ENCODE measurements at regions not wholly inside any gene's neighbourhood (a gene's known extent, or its start where the extent isn't known, plus 50 kb on each side); places are given as distances from the start of the nearest gene placed in this dataset.

DNA sequence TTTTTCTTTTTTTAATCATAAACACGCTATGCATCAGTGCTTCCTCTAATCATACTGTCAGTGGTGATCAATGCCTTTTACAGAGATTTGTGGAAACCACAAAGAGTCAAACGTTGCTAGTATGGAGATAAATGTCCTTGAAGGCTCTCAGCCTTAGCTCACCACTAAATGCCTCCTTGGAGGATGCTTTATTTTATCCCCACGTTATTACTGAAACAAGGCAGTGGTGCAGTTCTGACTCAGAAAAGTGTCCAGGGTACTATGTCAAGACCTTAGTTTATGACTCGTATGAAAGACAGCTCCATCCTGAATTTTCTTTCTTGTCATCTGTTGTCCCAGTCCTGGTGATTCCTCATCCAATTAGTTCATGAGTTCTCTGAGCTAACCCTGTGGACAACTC is 1146.7 kb downstream of the IGSF11 start:
- Histone ChIP-seq H2AFZ (ENCODE audit: low read depth) (no peak overlapping the region), H3K4me1 (ENCODE audit: low read depth, poor library complexity, severe bottlenecking) (no peaks in the 10 kb centered on the region), H3K27ac (no peak overlapping the region), H3K27me3 (ENCODE audit: insufficient read depth, low read depth) (no peaks in the 10 kb centered on the region), H3K79me2 (ENCODE audit: insufficient read depth, low read depth) (no peaks in the 10 kb centered on the region), H3K4me2 (no peak overlapping the region), H4K20me1 (ENCODE audit: insufficient read depth) (no peaks in the 10 kb centered on the region), H3K4me3 (IDR thresholded peaks at IDR 0.05; ENCODE audit: insufficient read depth, low read depth, low read length) (no peak overlapping the region), H3K9ac (no peak overlapping the region), H3K36me3 (ENCODE audit: insufficient read depth) (no peaks in the 10 kb centered on the region)
- TF ChIP-seq, protein P1, sequence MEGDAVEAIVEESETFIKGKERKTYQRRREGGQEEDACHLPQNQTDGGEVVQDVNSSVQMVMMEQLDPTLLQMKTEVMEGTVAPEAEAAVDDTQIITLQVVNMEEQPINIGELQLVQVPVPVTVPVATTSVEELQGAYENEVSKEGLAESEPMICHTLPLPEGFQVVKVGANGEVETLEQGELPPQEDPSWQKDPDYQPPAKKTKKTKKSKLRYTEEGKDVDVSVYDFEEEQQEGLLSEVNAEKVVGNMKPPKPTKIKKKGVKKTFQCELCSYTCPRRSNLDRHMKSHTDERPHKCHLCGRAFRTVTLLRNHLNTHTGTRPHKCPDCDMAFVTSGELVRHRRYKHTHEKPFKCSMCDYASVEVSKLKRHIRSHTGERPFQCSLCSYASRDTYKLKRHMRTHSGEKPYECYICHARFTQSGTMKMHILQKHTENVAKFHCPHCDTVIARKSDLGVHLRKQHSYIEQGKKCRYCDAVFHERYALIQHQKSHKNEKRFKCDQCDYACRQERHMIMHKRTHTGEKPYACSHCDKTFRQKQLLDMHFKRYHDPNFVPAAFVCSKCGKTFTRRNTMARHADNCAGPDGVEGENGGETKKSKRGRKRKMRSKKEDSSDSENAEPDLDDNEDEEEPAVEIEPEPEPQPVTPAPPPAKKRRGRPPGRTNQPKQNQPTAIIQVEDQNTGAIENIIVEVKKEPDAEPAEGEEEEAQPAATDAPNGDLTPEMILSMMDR (conservative IDR thresholded peaks at IDR 0.05; ENCODE audit: low read depth, low read length), result no peak

GRCh38 chr3:117892431-117892841 is 1142.2 kb downstream of the IGSF11 start:
- Histone ChIP-seq H3K9ac (no peak overlapping the region), H3K36me3 (ENCODE audit: insufficient read depth) (no peaks in the 10 kb centered on the region), H3K27ac (no peak overlapping the region), H3K79me2 (ENCODE audit: insufficient read depth, low read depth) (no peaks in the 10 kb centered on the region), H3K4me2 (no peak overlapping the region), H3K4me3 (IDR thresholded peaks at IDR 0.05; ENCODE audit: insufficient read depth, low read depth, low read length) (no peak overlapping the region), H3K27me3 (ENCODE audit: insufficient read depth, low read depth) (no peaks in the 10 kb centered on the region), H3K4me1 (ENCODE audit: low read depth, poor library complexity, severe bottlenecking) (no peaks in the 10 kb centered on the region), H4K20me1 (ENCODE audit: insufficient read depth) (no peaks in the 10 kb centered on the region), H2AFZ (ENCODE audit: low read depth) (no peak overlapping the region)
- TF ChIP-seq, protein P1 (conservative IDR thresholded peaks at IDR 0.05; ENCODE audit: low read depth, low read length), result no peak

- no peak overlapping the region for H3K4me2 ChIP-seq
- H3K4me1 ChIP-seq (ENCODE audit: low read depth, poor library complexity, severe bottlenecking), result no peaks in the 10 kb centered on the region
- H2AFZ ChIP-seq (ENCODE audit: low read depth), result no peak overlapping the region
- H3K27me3 ChIP-seq (ENCODE audit: insufficient read depth, low read depth), result no peaks in the 10 kb centered on the region
- no peak overlapping the region for H3K27ac ChIP-seq
- no peak overlapping the region for H3K4me3 ChIP-seq (IDR thresholded peaks at IDR 0.05; ENCODE audit: insufficient read depth, low read depth, low read length)
- H4K20me1 ChIP-seq (ENCODE audit: insufficient read depth), result no peaks in the 10 kb centered on the region
- no peaks in the 10 kb centered on the region for H3K36me3 ChIP-seq (ENCODE audit: insufficient read depth)
- H3K9ac ChIP-seq, result no peak overlapping the region
- no peaks in the 10 kb centered on the region for H3K79me2 ChIP-seq (ENCODE audit: insufficient read depth, low read depth)
- TF ChIP-seq, protein P1 (conservative IDR thresholded peaks at IDR 0.05; ENCODE audit: low read depth, low read length), result no peak
These were observed 1141.6 kb downstream of the IGSF11 start for GRCh38 chr3:117893001-117893400.

DNA sequence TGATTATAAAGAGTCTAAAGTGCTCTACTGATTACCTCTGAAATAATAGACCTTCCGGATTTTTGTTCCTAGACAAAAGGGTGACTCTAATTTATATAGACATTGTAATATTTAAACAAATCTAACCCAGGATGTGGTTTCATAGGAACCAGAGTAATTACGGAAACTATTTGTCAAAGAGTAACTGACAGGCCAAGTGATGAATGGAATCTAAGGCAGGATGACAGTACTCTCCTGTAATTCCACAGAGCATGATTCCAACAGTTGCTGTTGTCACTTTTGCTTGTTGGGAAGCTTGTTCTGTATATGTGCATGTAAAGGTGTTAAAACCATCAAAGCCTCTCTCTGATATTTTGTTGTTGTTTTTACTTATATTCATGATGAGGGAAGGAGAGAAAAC is 1141.0 kb downstream of the IGSF11 start:
- H3K9ac ChIP-seq, result no peak overlapping the region
- no peak overlapping the region for H2AFZ ChIP-seq (ENCODE audit: low read depth)
- TF ChIP-seq, protein P1 (conservative IDR thresholded peaks at IDR 0.05; ENCODE audit: low read depth, low read length), result no peak
- no peak overlapping the region for H3K4me2 ChIP-seq
- no peaks in the 10 kb centered on the region for H3K36me3 ChIP-seq (ENCODE audit: insufficient read depth)
- H3K27me3 ChIP-seq (ENCODE audit: insufficient read depth, low read depth), result no peaks in the 10 kb centered on the region
- H3K4me1 ChIP-seq (ENCODE audit: low read depth, poor library complexity, severe bottlenecking), result no peaks in the 10 kb centered on the region
- no peak overlapping the region for H3K27ac ChIP-seq
- H3K79me2 ChIP-seq (ENCODE audit: insufficient read depth, low read depth), result no peaks in the 10 kb centered on the region
- H4K20me1 ChIP-seq (ENCODE audit: insufficient read depth), result no peaks in the 10 kb centered on the region
- H3K4me3 ChIP-seq (IDR thresholded peaks at IDR 0.05; ENCODE audit: insufficient read depth, low read depth, low read length), result no peak overlapping the region

Data from KMS-11 (cell line).